K562 (cell line): ENCODE measurements at regions not wholly inside any gene's neighbourhood (a gene's known extent, or its start where the extent isn't known, plus 50 kb on each side); places are given as distances from the start of the nearest gene placed in this dataset.

Experiments
- CEBPB ChIP-seq: fragments of 450-650 bp; IDR thresholded peaks from 2 replicates; pipeline ENCODE4 v1.6.1; 2016; ENCODE audit warnings: missing genetic modification characterization, missing compliant biosample characterization
- CHD2 ChIP-seq: IDR thresholded peaks from 2 replicates; pipeline ENCODE4 v1.6.1; 2011; ENCODE audit warnings: low read depth, low read length
- POLR2A ChIP-seq: fragments of 450-650 bp; conservative IDR thresholded peaks from 2 replicates; pipeline ENCODE4 v1.6.1; 2016
- TEAD4 ChIP-seq, 2 experiments: sonication (generic) in 1 of 2; formaldehyde crosslinking in 1 of 2; IDR thresholded peaks; 2 replicates each; pipeline versions ENCODE4 v1.6.1 to v1.8.0; 2012 to 2022; ENCODE audit warnings: borderline replicate concordance in 1 of 2, inconsistent platforms in 1 of 2, low read length in 1 of 2, mild to moderate bottlenecking in 1 of 2, missing genetic modification reagents in 1 of 2
- TF ChIP-seq, protein P1 (sequence below): fragments of 450-650 bp; IDR thresholded peaks from 2 replicates; pipeline ENCODE4 v1.6.1; 2014; ENCODE audit warnings: low read depth, mild to moderate bottlenecking, moderate library complexity, borderline replicate concordance
- TF ChIP-seq, protein P2 (sequence below), 3 experiments: fragments of 200-800 bp in 1 of 3; fragments of 250-450 bp in 1 of 3; fragments of 450-650 bp in 1 of 3; sonication (Bioruptor Pico) in 1 of 3; sonication (Bioruptor generic) in 1 of 3; formaldehyde crosslinking in 1 of 3; IDR thresholded peaks; 2 replicates each; pipeline versions ENCODE4 v1.6.1 to v1.8.0; 2016 to 2022; ENCODE audit warnings: mild to moderate bottlenecking in 2 of 3, missing genetic modification characterization in 2 of 3, missing compliant biosample characterization in 1 of 3, moderate library complexity in 1 of 3

DNA sequence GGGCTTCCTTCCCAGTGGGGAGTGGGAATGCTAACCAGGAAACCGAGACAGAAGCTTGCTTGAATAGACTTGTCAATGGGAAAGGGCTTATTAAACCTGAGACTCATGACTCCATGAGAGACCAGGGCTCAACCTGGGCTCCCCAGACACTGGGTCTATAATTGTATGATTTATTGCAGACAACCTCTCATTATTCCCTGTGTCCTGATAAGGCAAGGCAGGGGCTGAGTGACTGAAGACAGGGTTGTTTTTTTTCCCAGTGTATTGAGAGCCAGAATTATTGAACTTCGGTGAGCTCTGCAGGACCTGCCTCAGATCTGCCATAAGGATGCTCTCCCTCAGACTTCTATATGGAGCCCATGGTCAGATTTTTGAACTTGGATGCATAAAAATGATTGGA lies 79.5 kb upstream of the KLHL25 start:
- TF ChIP-seq POLR2A = no peak
- TF ChIP-seq CHD2 = no peak
- TF ChIP-seq, protein P1, sequence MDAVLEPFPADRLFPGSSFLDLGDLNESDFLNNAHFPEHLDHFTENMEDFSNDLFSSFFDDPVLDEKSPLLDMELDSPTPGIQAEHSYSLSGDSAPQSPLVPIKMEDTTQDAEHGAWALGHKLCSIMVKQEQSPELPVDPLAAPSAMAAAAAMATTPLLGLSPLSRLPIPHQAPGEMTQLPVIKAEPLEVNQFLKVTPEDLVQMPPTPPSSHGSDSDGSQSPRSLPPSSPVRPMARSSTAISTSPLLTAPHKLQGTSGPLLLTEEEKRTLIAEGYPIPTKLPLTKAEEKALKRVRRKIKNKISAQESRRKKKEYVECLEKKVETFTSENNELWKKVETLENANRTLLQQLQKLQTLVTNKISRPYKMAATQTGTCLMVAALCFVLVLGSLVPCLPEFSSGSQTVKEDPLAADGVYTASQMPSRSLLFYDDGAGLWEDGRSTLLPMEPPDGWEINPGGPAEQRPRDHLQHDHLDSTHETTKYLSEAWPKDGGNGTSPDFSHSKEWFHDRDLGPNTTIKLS = no peak
- TF ChIP-seq CEBPB (tag) = no peak
- TF ChIP-seq, protein P2, sequence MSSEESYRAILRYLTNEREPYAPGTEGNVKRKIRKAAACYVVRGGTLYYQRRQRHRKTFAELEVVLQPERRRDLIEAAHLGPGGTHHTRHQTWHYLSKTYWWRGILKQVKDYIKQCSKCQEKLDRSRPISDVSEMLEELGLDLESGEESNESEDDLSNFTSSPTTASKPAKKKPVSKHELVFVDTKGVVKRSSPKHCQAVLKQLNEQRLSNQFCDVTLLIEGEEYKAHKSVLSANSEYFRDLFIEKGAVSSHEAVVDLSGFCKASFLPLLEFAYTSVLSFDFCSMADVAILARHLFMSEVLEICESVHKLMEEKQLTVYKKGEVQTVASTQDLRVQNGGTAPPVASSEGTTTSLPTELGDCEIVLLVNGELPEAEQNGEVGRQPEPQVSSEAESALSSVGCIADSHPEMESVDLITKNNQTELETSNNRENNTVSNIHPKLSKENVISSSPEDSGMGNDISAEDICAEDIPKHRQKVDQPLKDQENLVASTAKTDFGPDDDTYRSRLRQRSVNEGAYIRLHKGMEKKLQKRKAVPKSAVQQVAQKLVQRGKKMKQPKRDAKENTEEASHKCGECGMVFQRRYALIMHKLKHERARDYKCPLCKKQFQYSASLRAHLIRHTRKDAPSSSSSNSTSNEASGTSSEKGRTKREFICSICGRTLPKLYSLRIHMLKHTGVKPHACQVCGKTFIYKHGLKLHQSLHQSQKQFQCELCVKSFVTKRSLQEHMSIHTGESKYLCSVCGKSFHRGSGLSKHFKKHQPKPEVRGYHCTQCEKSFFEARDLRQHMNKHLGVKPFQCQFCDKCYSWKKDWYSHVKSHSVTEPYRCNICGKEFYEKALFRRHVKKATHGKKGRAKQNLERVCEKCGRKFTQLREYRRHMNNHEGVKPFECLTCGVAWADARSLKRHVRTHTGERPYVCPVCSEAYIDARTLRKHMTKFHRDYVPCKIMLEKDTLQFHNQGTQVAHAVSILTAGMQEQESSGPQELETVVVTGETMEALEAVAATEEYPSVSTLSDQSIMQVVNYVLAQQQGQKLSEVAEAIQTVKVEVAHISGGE (CRISPR knock-in tag; IDR thresholded peaks at IDR 0.05) = no peak
- no peak for TF ChIP-seq TEAD4 (IDR thresholded peaks at IDR 0.05; ENCODE audit: low read length)
- no peak for TF ChIP-seq TEAD4 (CRISPR knock-in tag; IDR thresholded peaks at IDR 0.05; ENCODE audit: borderline replicate concordance)
